Skeletal muscle cell (primary cell): ENCODE measurements at regions not wholly inside any gene's neighbourhood (a gene's known extent, or its start where the extent isn't known, plus 50 kb on each side); places are given as distances from the start of the nearest gene placed in this dataset.

Experiments
- DNase-seq: peaks from one replicate; pipeline ENCODE4 v3.0.0-alpha.2; 2010; ENCODE audit warnings: low read depth
- H3K4me3 ChIP-seq: 2 replicates; pipeline ENCODE4 v1.5.1; 2011; ENCODE audit warnings: low read depth, mild to moderate bottlenecking, control low read depth, low read length, moderate library complexity

DNA sequence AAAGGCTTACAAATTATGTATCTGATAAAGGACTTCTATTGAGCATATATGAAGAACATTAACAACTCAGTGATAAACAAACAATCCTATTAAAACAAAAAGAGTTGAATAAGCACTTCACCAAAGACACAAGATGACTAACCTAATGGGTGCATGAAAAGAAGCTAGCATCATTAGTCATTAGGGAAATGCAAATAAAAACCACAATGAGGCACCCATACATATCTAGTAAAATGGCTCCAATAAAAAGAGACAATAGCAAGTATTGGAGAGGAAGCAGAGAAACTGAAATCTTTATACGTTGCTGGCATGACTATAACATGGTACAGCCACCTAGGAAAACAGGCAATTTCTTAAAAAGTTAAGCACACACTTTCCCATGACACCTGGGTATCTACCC lies 77.6 kb upstream of the ZMIZ1 start:
- no peak overlapping the region for H3K4me3 ChIP-seq
- no peak for DNase-seq

- H3K4me3 ChIP-seq: no peak overlapping the region
- DNase-seq: no peak
Measured at GRCh38 chr10:78992333-78992732, 76.4 kb upstream of the ZMIZ1 start.

DNA sequence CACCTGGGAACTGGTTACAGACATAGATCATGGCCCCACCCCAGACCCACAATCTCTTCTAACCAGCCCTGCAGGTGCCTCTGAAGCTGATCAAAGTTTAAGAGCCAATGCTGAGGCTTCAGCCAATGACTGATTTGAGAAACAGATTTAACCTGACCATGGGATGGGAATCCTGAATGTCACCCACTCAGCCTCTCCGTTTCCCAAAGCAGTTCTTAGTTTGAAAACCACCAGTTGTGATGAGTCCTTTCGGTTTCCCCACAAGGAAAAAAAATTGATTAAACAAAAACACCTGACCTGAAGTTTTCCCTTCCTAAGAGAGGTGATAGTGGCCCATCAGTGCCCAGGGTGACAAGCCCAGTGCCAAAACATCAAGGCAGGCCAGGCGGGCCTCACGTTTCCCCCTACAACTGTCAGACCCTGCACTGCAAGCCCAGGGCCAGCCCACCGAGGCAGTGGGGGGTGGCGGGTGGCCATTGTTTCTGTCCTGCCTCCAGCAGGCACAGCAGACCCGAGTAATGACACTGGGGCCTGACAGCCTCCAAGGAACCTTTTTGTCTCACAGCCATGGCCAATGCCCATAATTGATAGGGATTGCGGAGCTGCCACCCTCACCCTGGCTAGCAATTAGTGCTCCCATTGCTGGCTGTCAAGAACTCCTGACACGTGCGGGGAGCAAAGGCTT lies 75.4 kb upstream of the ZMIZ1 start:
- no peak for DNase-seq
- no peak overlapping the region for H3K4me3 ChIP-seq

GRCh38 chr10:78995987-78996791 lies 72.6 kb upstream of the ZMIZ1 start:
- H3K4me3 ChIP-seq: no peak overlapping the region
- no peak for DNase-seq

GRCh38 chr10:78996792-78997129 lies 72.0 kb upstream of the ZMIZ1 start:
- H3K4me3 ChIP-seq: no peak overlapping the region
- DNase-seq: no peak

DNA sequence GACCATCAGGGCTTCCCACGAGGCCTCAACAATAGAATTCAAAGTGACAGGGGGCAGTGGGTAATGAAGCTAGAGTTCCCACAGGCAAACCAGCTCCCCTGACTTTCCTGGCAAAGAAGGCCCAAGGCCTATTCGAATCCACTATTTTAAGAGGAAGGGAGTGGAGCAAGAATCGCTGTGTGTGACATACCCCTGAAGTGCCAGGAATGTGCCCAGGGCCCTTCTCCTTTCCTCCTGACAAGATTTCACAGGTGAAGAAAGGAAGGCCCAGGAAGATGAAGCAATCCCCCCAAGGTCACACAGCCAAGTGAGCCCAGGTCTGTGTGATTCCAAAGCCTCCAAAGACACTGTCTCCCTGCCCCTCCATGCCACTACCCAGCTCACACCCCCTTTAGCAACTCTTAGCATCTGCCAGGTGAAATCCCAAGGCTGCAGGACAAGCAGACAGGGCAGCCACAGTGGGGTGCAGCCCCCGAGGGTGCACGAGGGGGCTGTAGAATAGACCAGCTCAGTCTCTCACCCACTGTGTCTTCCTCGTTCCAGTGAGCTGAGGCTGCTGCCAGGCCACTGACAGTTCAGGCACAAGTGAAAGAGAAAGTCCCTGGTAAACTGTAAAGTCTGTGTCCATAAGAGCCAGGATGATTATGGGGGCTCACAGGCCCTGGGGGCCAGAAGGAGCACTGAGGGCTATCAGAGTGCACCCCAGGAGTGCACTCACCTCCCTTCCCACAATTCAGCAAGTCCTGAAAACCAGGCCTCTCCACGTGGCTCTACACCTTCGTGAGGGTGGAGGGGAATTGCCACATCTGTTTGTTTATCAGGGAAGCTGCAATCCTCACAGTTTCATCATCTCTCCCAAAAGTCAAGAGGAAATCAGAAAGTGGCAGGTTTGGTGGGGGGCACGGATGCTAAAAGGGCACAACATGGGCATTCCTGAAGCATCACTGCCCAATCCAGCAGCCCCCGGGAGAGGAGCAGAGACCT lies 70.8 kb upstream of the ZMIZ1 start:
- H3K4me3 ChIP-seq: no peak overlapping the region
- DNase-seq: no peak

DNA sequence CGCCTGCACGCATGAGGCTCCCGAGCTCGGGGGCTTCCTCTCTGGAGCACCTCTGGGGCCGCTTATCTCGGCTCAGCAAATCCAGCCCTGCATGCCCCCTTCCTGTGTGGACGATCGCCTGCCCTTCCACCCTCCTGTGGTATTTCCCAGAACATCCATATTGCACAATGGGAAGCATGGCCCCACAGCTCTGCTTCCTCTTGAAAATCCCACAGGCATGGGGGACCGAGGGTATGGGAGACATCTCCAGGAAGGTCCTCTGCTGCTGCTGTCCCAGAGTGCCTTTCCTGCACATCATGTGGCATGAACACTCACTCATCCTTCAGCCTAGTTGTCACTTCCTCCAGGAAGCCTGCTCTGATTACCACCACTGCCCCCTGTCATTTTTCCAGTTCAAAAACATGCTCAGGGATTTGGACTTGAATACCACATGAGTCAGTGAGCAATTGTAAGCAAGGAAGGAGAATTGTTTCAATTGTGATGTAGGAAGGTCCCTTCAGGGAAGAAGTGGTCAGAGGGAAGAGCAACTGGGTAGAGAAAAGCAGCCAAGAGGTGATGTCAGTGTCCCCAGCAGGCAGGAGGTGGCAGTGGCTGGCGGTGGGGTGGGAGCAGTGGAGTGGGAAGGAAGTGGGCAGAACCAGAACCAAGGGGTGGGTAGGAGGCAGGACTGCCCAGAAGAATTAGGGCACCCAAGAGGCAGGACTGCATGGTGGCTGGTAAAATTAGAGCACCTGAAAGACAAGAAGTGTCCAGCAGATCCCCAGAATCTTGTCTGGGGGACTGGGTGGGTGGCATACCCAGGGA lies 67.5 kb upstream of the ZMIZ1 start:
- no peak for DNase-seq
- H3K4me3 ChIP-seq: no peak overlapping the region

DNA sequence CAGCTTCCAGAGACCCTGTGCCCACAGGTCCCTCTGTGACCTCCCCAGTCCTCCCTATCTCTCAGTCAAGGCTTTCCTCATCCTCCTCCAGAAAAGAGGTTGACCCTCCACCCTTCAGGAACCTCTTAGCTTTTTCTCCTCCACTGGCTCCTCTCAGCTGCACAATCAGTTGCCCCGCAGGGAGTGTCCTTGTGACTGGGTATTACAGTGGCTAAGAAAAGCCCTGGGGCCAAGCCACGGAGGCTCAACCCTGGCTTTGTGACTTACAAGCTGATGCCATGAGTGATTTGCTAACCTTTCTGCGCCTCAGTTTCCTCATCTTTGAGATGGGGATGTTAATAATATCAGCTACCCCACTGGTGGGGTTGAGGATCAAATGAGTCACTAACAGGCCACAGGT lies 66.4 kb upstream of the ZMIZ1 start:
- DNase-seq: no peak
- H3K4me3 ChIP-seq: no peak overlapping the region

DNA sequence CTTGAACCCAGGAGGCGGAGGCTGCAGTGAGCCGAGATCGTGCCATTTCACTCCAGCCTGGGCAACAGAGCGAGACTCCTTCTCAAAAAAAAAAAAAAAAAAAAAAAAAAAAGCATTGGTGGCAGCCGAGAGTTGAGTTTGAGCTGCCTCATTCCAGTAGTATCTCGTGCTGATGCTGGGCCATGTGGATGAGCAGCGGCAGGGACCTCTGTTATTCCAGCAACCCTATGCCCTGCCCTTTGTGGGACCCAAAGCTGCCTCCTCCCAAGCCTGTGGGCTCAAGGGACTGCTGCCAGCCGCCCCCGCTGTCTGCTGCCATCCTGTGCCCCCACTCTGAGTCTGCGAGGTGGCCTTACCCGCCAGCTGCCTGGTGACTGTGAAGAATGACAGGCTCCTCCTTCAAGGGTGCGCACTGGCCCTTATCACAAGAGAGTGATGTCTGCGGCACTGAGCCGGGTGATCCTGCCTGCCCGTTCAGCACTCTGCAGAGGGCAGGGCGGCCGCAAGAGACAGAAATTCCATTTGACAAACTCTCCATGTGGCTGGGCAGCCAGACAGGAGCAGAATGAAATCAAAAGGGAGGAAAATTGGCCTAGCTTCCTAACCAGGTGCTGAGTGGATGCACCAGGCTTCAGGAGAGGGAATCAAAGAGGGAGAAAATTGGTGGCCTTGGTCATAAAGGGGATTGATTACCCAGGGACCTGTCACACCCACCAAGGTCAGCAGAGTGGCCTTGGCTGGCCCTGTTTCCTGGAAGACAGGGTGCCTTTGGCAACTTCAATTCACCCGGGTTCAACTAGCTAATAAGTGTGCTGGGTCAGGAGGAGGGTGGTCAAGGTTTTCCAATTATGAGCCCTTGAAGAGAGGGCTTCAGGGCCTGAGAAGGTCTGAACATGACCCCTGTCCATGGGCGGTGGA lies 65.3 kb upstream of the ZMIZ1 start:
- no peak overlapping the region for H3K4me3 ChIP-seq
- DNase-seq: no peak

DNA sequence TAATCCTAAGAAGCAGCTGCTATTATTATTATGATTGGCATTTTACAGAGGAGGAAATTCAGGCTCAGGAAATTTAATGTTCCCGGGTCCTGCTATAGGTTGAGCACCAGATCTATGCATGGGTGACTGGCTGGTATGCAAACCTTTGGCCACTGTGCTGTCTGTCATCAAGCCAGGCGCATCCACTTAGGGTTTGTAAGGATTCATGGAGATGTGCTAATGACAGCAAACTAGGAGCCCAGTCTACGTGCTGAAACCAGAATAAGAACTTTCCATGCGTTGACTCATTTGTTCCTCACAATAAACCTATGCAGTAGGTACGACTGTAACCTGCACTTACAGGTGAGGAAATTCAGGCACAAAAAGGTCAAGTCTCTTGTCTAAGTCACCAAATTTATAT lies 64.5 kb upstream of the ZMIZ1 start:
- no peak for DNase-seq
- H3K4me3 ChIP-seq: no peak overlapping the region

- no peak overlapping the region for H3K4me3 ChIP-seq
- DNase-seq: no peak
Measured at GRCh38 chr10:79005126-79005810, 63.5 kb upstream of the ZMIZ1 start.

GRCh38 chr10:79007018-79007417 lies 61.7 kb upstream of the ZMIZ1 start:
- no peak overlapping the region for H3K4me3 ChIP-seq
- DNase-seq: no peak

DNA sequence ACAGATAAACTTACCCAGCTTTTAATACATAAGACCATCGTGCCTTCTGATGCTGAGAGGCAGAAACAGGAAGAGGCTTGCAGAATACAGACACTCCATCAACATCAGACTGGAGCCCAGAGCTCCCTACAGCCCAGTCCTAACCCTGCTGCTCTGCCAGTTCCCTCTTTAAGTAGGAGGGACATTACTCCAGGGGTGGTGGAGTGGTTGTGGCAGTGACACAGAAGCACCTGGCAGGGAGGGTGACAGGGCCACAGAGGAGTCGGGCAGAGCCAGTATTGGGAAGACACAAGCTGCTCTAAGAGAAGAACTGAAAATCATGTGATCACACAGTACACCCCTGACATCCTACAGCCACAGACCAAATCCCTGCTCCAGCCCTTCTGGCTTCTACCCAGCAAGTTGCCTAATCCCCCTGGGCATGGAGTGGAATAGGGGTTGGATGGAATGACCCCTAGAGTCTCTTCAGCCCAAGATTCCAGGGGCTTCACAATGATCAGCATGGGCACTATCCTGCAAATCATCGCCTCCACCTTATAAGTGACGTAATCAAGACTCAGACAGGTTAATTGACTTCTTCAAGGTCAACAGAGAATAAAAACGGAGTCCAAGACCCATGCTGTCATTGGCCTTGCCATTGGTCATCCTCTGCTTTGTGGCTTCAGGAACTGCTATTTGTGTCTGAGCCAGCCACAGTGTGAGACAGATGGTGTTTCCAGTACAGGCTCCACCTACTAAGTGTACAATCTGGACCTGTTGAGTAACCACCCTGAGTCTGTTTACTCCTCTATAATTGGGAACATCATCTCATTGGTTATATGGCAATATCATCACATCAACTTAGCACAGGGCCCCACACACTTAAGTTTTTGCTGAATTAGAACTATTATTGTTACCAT lies 61.1 kb upstream of the ZMIZ1 start:
- H3K4me3 ChIP-seq: no peak overlapping the region
- DNase-seq: no peak

- H3K4me3 ChIP-seq: no peak overlapping the region
- no peak for DNase-seq
Measured at GRCh38 chr10:79009145-79009544, 59.6 kb upstream of the ZMIZ1 start.

DNA sequence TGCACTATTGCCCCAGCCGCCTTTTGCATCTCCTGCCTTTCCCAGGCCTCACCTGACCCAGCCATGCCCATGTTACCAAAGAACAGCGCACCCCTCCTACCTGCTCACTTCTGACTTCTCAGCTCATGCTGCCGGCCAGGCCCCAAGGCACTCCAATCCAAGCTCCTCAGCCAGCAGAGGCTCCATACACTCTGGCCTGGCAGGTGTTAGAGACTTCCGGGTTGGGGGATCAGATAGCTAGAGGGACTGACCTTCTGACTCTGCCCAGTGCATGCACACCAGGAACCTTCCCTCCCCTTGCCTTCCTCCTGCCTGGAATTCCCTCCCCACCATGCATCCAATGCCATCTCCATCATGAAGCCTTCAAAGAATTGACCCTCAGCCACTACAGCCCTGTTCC lies 56.2 kb upstream of the ZMIZ1 start:
- H3K4me3 ChIP-seq: no peak overlapping the region
- DNase-seq: no peak

DNA sequence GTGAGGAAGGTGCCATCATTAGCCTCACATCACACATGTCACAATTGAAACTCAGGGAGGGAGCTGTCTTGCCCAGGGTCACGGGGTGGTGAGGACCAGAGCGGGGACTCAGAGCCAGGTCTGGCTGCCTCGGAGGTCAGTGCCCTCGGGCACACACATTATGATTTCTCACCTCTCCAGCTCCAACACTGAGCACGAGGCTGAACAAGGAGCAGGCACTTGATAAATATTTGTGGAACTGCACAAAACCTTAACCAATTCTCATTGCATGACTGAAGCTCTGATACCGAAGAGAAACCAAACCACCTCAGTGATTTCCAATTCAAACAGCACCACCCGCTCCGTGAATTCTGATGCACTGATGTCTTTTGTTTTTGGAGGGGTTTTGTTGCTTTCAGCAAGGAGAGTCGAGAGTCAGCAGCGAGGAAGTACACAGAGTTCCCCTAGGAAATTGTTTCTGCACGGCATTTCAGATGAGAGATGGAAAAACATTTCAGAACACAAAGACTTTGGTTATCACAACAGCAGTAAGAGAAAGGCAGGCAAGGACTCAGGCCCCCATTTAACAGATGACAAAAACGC lies 55.3 kb upstream of the ZMIZ1 start:
- no peak overlapping the region for H3K4me3 ChIP-seq
- no peak for DNase-seq

DNA sequence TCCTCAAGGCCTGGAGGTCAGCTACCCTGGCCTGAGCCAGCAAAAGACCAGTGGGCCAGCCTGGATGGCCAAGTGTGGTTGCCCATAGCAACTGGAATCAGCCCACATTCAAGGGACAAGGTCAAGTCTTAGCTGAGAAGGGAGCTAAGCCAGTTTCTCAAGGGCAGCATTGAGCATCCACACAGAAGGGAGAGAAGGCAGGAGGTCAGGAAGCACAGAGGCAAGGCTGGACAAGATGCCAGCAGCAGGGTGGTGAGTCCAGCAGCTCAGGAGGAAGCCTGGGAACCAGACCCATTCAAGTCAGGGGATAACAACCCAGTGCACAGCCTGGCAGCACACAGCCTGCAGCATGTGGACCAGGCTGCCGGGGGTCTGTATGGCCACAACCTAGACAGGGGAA lies 54.0 kb upstream of the ZMIZ1 start:
- no peak overlapping the region for H3K4me3 ChIP-seq
- DNase-seq: no peak
